GM18511 (cell line): ENCODE measurements at regions not wholly inside any gene's neighbourhood (a gene's known extent, or its start where the extent isn't known, plus 50 kb on each side); places are given as distances from the start of the nearest gene placed in this dataset.

ENCODE experiments used
- ATAC-seq: cut with Tn5 transposase; IDR thresholded peaks from one replicate; pipeline ENCODE4 v1.9.1; 2021; ENCODE audit warnings: mild to moderate bottlenecking, moderate library complexity; ENCODE audit not compliant: unreplicated experiment

GRCh38 chr4:178344096-178344495 lies 901.9 kb upstream of the AGA start:
- no peak for ATAC-seq

DNA sequence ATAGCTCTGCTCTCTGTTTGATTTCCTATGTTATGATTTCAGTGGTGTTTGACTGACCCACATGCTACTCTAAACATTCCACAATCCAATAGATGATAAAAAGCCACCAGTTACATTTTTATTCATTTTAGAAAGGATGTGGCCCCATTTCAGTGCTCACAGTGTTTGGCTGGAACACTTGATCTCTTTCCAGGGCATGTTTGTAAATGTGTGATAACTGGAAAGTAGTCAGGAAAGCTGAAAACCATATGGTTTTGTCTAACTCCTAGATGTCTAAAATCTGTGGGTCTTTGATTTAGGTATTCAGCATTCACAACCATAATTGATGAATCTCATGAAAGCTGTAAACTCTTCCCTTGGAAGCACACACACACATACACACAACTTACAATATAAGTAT lies 904.9 kb upstream of the AGA start:
- ATAC-seq: no peak

DNA sequence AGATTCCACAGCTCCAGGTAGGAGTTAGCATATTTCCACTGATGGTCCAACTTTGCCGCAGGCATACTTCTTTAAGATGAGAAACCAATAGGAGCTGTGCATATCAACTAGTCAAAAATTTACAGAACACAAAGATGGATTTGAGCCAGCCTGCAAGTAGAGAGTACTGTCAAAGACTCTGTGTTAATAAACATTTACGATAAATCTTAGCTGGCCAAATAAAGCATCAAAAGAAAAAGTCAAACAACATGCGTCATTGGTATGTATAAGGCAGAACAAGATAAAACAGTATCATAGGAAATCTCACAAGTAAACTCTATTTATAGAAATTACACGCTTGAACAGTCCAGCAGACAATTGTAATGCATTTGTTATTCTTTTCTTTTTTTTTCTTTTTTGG lies 907.4 kb upstream of the AGA start:
- ATAC-seq: no peak

GRCh38 chr4:178351185-178351584 lies 908.9 kb upstream of the AGA start:
- ATAC-seq: no peak

DNA sequence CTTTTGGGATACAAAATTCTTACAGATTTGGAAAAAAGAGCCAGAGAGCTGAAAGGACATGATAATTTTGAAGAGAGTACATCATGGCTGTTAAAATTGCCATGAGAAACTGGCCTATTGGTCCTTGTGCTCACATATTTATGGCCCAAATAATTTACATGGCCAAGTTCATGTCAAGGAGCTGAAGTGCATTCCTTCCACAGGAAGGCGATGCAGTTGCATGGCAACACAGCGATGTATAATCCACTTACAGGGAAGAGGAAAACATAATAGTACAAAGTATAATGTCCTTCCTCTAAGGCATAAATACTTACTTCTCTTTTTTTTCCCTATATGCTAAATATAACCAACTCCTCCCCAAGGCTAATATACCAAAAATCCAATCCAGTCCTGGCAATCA lies 914.5 kb upstream of the AGA start:
- ATAC-seq: no peak

- ATAC-seq: no peak
Observed at GRCh38 chr4:178385481-178385880, 943.2 kb upstream of the AGA start.

DNA sequence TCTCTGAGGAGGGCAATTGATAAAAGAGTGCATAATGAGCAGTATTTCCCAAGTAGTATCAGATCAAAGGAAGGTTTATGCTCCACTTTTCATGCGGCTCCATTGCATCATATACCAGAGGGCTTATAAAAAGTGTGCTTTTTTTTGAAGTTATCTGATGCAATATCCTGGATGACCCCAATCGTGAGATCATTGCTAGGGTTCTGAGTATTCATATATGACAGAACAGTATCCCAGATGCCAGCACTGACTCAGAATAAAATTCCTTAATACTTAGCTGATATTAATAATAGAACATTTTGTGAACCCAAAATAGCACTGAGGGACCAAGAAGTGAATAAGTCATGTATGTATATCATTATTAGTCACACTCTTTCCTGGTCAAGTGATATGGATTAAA lies 945.5 kb upstream of the AGA start:
- no peak for ATAC-seq

- ATAC-seq: no peak
Observed at GRCh38 chr4:178395798-178396197, 953.6 kb upstream of the AGA start.

DNA sequence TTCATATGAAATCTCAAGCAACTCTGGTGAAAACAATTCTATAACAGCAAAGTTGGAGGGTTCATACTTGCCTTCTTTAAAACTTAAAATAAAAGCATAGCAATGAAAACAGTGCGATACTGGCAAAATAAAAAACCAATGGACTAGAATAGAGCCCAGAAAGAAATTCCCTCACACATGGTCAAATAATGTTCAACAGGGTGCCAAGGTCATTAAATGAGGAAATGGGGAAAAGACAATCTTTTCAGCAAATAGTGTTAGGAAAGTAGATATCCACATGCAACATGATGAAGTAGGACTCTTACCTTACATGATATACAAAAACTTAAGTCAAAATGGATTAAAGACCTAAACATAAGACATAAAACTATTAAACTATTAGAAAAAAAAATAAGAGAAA lies 970.2 kb upstream of the AGA start:
- ATAC-seq: no peak

DNA sequence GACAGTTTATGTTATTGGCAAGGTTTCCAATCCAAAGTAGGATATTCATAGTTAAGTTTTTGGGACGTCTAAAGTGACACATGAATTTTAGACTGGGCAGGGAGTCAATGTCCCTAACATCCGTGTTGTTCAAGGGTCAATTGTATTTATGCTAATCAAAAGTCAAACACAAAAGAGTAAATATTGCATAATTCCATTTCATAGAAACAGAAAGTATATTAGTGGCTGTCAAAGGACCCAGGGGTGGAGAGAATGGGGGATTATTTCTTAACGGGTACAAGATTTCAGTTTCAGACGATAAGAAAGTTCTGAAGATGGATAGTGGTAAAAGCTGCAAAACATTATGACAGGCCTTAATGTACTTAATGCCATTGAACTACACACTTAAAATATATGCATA lies 971.8 kb upstream of the AGA start:
- no peak for ATAC-seq

DNA sequence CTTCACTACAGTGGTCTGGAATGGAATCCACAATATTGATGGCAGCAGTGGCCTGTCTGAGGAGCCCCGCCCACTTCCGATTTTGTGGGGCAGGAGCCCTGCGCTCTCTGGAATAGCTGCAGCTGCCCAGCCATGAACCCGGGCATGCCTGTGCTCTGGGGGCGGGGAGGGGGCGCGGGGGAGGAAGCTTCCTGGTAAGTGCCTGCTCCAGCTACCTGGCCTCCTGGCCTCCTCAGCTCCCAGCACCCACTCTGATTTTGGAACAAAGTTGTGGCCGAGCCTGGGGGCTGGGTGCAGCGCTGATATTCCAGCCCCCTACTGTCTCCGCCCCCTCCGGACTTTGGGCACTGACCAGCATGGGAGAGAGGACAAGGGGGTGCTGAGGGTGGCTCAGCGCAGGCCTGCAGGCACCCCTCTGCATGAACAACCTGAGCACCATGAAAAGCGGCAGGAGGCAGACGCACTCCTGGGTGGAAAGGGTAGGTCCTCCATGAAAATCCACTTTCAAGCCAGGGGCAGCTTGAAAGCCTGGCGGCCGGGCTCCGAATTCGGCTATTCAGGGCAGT lies 972.7 kb upstream of the AGA start:
- no peak for ATAC-seq

- ATAC-seq: no peak
Observed at GRCh38 chr4:178415925-178416324, 973.7 kb upstream of the AGA start.

- ATAC-seq: no peak
Observed at GRCh38 chr4:178423366-178423765, 981.1 kb upstream of the AGA start.

- ATAC-seq: no peak
Observed at GRCh38 chr4:178426871-178427270, 984.6 kb upstream of the AGA start.

DNA sequence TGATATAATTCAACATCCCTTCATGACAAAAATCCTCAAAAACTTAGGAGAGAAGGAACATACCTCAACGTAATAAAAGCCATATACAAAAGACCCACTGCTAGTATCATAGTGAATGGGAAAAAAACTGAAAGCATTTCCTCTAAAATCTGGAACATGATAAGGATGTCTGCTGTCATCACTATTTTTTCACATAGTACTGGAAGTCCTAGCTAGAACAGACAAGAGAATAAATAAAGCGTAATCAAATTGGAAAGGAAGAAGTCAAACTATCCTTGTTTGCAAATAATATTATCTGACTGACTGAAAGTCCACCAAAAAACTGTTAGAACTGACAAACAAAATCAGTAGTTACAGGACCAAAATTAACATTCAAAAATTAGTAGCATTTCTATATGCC lies 985.4 kb upstream of the AGA start:
- no peak for ATAC-seq

- no peak for ATAC-seq
Observed at GRCh38 chr4:178448372-178449035, 1006.3 kb upstream of the AGA start.

- ATAC-seq: no peak
Observed at GRCh38 chr4:178450614-178451013, 1008.4 kb upstream of the AGA start.

DNA sequence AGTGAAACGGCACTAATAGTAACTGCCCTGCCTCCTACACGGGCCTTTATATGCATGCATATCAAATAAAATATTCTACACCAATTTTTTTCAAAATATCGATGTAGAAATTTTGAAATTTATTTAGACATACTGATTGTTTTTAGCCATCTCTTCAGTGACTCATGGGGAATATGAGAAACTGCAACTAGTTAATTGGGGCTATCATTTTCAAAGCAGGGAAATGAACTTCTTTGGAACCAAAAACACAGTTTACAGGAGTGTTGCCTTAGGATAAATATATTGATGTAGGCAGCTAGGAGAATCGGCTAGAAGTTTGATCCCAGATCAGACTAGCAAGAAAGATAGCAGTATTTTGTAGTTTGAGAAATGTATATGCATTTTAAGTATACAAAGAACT lies 1010.8 kb upstream of the AGA start:
- no peak for ATAC-seq

GRCh38 chr4:178457286-178457685 lies 1015.0 kb upstream of the AGA start:
- no peak for ATAC-seq

- no peak for ATAC-seq
Observed at GRCh38 chr4:178462710-178463109, 1020.5 kb upstream of the AGA start.

DNA sequence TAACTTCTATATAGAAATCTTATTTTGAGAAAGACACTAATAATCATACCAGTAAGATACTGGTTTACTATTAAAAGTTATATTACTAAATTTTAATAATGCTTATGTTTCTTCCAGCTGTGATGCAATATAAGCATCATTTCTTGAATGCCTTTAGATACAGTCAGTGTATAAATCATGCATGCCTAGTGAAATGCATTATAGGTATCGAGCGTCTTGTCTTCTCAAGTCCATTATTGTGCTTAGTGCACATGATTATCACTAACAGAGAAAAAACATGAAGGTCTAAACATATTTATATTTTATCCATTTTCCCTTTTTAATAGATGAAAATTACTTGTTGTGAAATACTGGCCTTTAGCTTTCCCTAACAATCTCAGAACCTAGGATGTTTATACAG lies 1021.5 kb upstream of the AGA start:
- ATAC-seq: no peak

GRCh38 chr4:178470996-178471784 lies 1029.0 kb upstream of the AGA start:
- ATAC-seq: no peak
